ENCODE measurements at regions not wholly inside any gene's neighbourhood (a gene's known extent, or its start where the extent isn't known, plus 50 kb on each side); places are given as distances from the start of the nearest gene placed in this dataset.

GRCh38 chrX:14440106-14440505 is 89.2 kb upstream of the GLRA2 start:
- Histone ChIP-seq H3K4me1 (ENCODE audit: control insufficient read depth, extremely low read depth, insufficient read depth, low read length) (no peaks in the 10 kb centered on the region), H3K4me3 (replicated peaks in 1 of 4; ENCODE audit: control extremely low read depth in 1 of 4, insufficient read depth in 1 of 4, low read depth in 3 of 4, low read length in 4 of 4) (no peak overlapping the region), H3K27ac (ENCODE audit: insufficient read depth, low read length) (no peak overlapping the region), H2AFZ (ENCODE audit: low read length) (no peak overlapping the region), H3K9ac (ENCODE audit: insufficient read depth, low read length) (no peak overlapping the region), H3K36me3 (ENCODE audit: control insufficient read depth, insufficient read depth, low read length) (no peaks in the 10 kb centered on the region), H4K20me1 (ENCODE audit: control insufficient read depth, extremely low read depth, insufficient read depth, low read length) (no peaks in the 10 kb centered on the region), H3K9me3 (ENCODE audit: control insufficient read depth, insufficient read depth, low read depth, low read length) (no peaks in the 10 kb centered on the region), H3K4me2 (ENCODE audit: extremely low read depth, insufficient read depth, low read length) (no peak overlapping the region), H3K27me3 (ENCODE audit: control insufficient read depth, insufficient read depth, low read length) (no peaks in the 10 kb centered on the region), H3K79me2 (ENCODE audit: control insufficient read depth, insufficient read depth, low read length) (no peaks in the 10 kb centered on the region)
- TF ChIP-seq CTCF (conservative IDR thresholded peaks at IDR 0.05 in 1 of 2, IDR thresholded peaks at IDR 0.05 in 1 of 2; ENCODE audit: low read depth in 1 of 2, low read length in 2 of 2) (no peak), EZH2 (IDR thresholded peaks at IDR 0.05; ENCODE audit: low read length, missing control alignments) (no peak)
- no peak for DNase-seq (ENCODE audit: low read depth in 2 of 2)

DNA sequence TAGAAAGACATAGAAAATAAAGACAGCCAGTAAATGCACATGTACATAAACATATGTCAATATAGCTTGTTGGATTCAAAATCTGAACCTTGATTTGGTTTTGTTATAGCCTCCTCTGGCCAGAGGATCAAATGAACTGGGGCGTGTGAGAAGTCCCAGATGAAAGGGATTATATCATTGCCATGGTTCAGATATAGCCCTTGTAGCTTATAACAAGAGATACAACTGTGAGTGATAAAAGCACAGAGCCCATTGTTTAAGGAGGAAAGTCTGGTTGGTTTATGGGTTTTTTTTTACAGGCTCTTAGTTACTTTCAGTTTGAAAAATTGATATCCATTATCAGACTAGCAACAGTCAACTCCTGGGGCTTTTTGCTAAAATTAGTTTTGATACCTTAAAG is 101.7 kb upstream of the GLRA2 start:
- TF ChIP-seq EZH2 (IDR thresholded peaks at IDR 0.05; ENCODE audit: low read length, missing control alignments) (no peak), CTCF (conservative IDR thresholded peaks at IDR 0.05 in 1 of 2, IDR thresholded peaks at IDR 0.05 in 1 of 2; ENCODE audit: low read depth in 1 of 2, low read length in 2 of 2) (no peak)
- H3K79me2 ChIP-seq (ENCODE audit: control insufficient read depth, insufficient read depth, low read length) = no peaks in the 10 kb centered on the region
- no peak overlapping the region for H3K4me3 ChIP-seq (replicated peaks in 1 of 4; ENCODE audit: control extremely low read depth in 1 of 4, insufficient read depth in 1 of 4, low read depth in 3 of 4, low read length in 4 of 4)
- H3K27me3 ChIP-seq (ENCODE audit: control insufficient read depth, insufficient read depth, low read length) = no peaks in the 10 kb centered on the region
- DNase-seq (ENCODE audit: low read depth in 2 of 2) = no peak
- no peak overlapping the region for H3K4me2 ChIP-seq (ENCODE audit: extremely low read depth, insufficient read depth, low read length)
- H3K9me3 ChIP-seq (ENCODE audit: control insufficient read depth, insufficient read depth, low read depth, low read length) = no peaks in the 10 kb centered on the region
- no peak overlapping the region for H2AFZ ChIP-seq (ENCODE audit: low read length)
- H3K27ac ChIP-seq (ENCODE audit: insufficient read depth, low read length) = no peak overlapping the region
- H4K20me1 ChIP-seq (ENCODE audit: control insufficient read depth, extremely low read depth, insufficient read depth, low read length) = no peaks in the 10 kb centered on the region
- H3K4me1 ChIP-seq (ENCODE audit: control insufficient read depth, extremely low read depth, insufficient read depth, low read length) = no peaks in the 10 kb centered on the region
- H3K36me3 ChIP-seq (ENCODE audit: control insufficient read depth, insufficient read depth, low read length) = no peaks in the 10 kb centered on the region
- no peak overlapping the region for H3K9ac ChIP-seq (ENCODE audit: insufficient read depth, low read length)

DNA sequence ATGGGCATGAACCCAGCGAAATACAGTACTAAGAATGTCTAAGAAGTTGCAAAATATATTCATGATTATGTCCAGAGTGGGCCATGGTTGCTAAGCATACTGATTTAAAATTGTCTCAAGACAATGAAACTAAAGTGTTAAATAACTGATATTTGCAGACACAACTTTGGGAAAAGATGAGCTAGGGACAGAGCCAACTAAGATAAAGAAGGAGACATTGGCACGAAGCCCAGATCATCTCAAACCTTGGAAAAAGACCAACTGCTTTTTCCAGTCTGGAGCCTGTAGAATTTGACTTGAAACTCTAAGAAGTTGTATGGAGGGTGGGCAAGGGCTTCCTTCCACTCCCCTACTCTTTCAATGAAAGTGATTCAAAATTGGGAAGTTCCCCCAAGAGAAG is 108.5 kb upstream of the GLRA2 start:
- Histone ChIP-seq H3K27ac (ENCODE audit: insufficient read depth, low read length) (no peak overlapping the region), H3K27me3 (ENCODE audit: control insufficient read depth, insufficient read depth, low read length) (no peaks in the 10 kb centered on the region), H3K4me3 (replicated peaks in 1 of 4; ENCODE audit: control extremely low read depth in 1 of 4, insufficient read depth in 1 of 4, low read depth in 3 of 4, low read length in 4 of 4) (no peak overlapping the region), H3K79me2 (ENCODE audit: control insufficient read depth, insufficient read depth, low read length) (no peaks in the 10 kb centered on the region), H3K9me3 (ENCODE audit: control insufficient read depth, insufficient read depth, low read depth, low read length) (no peaks in the 10 kb centered on the region), H3K4me2 (ENCODE audit: extremely low read depth, insufficient read depth, low read length) (no peak overlapping the region), H3K4me1 (ENCODE audit: control insufficient read depth, extremely low read depth, insufficient read depth, low read length) (no peaks in the 10 kb centered on the region), H3K36me3 (ENCODE audit: control insufficient read depth, insufficient read depth, low read length) (no peaks in the 10 kb centered on the region), H2AFZ (ENCODE audit: low read length) (no peak overlapping the region), H3K9ac (ENCODE audit: insufficient read depth, low read length) (no peak overlapping the region), H4K20me1 (ENCODE audit: control insufficient read depth, extremely low read depth, insufficient read depth, low read length) (no peaks in the 10 kb centered on the region)
- DNase-seq (ENCODE audit: low read depth in 2 of 2) = no peak
- no peak for TF ChIP-seq CTCF (conservative IDR thresholded peaks at IDR 0.05 in 1 of 2, IDR thresholded peaks at IDR 0.05 in 1 of 2; ENCODE audit: low read depth in 1 of 2, low read length in 2 of 2)
- TF ChIP-seq EZH2 (IDR thresholded peaks at IDR 0.05; ENCODE audit: low read length, missing control alignments) = no peak
